ENCODE measurements at regions not wholly inside any gene's neighbourhood (a gene's known extent, or its start where the extent isn't known, plus 50 kb on each side); places are given as distances from the start of the nearest gene placed in this dataset.
"Not testable (repeated sequence)": the region's sequence is repeated elsewhere in the genome, so short reads cannot be mapped to it uniquely, and the experiment has no call there.

DNA sequence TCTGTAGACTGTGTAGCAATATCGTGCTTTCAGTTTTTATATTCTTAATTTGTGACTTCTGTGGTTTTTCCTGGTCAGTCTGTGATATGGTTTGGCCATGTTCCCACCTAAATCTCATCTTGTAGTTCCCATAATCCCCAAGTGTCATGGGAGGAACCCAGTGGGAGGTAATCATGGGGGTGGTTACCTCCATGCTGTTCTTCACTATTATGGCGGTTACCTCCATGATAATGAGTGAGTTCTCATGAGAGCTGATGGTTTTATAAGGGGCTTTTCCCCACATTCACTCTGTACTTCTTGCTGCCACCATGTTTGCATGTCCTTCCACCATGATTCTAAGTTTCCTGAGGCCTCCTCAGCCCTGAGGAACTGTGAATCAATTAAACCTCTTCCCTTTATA lies 169.8 kb downstream of the LEPR start:
- no peak for DNase-seq (ENCODE audit: low spot score)

DNA sequence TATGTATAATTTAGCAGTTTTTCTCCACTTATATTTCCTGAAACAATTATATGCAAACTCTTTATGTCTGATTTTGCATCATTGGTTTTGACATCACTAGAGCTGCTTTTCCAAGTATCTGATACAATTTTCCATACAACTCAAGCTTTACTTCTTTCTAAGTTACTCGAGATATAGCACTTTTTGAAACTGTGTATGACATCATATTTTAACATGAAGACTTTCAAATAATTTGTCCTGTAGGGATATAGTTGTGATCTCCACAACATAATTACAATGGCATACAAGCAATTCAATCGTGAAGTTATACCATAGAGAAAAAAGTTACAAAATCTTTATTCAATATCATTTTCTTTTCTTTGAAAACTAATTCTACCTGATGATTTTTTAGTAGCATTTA lies 173.0 kb downstream of the LEPR start:
- DNase-seq (ENCODE audit: low spot score): no peak

DNA sequence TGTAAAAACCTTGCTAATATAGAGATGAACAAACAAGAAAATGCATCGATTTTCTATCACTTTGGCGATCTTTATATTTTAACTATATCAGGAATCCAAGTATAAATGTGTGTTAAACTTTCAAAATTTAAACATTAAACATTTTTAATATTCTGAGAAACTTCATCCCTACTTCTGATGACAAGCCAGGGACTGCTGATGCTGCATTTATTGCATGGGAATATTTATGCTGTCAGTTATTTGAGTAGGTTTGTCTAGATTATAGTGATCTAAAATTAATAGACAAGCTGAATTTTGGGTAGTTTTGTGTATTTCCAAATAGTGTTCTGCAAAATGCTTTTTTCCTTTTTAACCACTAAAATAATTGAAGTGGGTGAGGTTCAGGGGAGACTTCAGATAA lies 175.3 kb downstream of the LEPR start:
- no peak for DNase-seq (ENCODE audit: low spot score)

DNA sequence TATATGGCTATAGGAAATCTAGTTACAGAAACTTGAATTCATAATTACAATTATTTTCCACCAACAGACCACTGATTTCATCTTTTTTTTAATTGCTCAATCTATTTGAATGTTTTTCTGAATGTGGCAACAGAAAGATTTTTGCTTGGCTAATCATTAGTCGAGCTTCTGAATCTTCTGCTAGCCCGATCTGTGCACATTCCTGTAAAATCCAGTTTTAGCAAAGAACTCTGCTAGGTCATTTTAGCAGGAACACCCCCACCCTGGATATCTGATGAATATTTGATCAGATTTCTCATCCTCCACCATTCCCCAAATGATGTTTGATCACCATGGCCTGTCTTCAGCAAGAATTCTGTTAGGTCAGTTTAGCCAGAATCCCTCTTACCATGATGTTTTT lies 176.3 kb downstream of the LEPR start:
- no peak for DNase-seq (ENCODE audit: low spot score)

DNA sequence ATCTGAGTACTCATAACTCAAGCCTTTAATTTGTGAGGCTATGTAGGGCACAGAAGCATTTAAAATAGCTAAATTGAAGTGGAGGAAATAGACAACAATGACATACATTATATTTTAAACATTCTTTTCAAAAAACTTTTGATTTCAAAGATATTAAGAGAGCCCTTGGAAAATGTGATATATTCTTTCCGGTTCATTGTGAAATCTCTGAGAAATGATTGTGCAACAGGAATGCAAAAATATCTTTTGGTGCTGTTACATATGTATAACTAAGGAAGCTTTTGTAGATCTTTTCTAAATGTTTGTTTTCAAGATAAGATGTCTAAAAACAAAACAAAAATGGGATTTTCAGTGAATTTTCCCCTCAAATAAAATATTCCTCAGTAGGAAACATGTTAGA lies 185.2 kb downstream of the LEPR start:
- no peak for DNase-seq (ENCODE audit: low spot score)

DNA sequence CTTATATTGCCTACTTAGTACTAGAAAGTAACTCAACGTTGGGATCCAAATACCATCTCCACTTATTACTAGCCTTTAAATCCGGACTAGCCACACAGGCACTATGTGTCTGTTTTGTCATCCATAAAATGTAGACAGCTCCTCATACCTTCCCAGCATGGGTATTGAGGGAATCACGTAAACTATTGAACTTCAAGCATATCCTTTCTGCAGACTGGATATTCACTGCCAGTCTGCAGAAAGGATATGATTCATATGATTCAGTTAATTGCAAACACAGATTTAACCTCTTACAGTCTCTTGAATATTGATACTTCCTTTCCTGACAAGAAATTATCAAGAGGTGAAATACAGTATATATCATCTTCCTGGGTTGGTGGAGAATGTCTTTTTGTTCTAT lies 186.0 kb downstream of the LEPR start:
- no peak for DNase-seq (ENCODE audit: low spot score)

DNA sequence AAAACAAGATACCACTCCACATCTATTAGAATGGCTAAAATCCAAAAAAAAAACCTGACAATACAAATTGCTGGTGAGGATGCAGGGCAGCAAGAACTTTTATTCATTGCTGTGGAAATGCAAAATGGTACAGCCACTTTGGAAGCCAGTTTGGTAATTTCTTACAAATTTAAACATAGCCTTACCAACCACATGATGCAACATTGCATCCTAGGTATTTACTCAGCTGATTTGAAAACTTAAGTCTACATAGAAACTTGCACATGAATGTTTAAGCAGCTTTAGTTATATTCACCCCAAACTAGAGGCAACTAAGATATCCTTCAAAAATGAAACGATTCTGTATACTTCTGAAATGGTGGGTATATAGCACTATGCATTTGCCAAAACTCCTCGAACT lies 178.8 kb upstream of the PDE4B start:
- no peak for DNase-seq (ENCODE audit: low spot score)

DNA sequence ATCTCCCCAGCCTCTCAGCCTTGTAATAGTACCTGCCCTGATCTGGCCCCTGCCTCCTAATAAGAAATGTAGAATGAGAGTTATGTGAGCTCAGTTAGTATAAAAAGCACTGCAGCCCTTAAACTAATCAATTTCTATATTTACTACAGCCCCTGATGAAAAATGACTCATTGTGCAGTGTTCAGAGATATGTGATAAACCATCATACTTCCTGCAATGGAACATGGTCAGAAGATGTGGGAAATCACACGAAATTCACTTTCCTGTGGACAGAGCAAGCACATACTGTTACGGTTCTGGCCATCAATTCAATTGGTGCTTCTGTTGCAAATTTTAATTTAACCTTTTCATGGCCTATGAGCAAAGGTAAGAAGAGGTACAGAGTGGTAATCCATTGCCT lies 176.8 kb upstream of the PDE4B start:
- DNase-seq (ENCODE audit: low spot score): no peak

DNA sequence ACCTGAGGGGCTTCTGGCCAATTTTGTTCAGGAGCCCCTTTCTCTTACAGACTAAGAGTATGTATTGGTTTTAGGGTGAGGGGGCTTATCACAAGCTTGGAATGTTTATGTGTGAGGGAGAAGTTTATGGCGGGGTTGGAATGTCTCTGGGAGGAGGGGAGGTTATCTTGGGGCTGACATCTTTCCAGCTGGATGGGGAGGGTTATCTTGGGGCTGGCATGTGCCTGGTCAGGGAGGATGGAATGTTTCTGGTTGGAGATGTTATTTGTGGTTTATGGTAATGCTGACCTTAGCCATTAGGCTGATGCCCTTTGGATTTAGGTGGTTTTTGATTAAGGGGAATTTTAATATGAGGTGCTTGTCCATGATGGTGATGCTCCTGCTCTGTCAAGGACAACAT lies 171.0 kb upstream of the PDE4B start:
- not testable (repeated sequence) for DNase-seq (ENCODE audit: low spot score)

DNA sequence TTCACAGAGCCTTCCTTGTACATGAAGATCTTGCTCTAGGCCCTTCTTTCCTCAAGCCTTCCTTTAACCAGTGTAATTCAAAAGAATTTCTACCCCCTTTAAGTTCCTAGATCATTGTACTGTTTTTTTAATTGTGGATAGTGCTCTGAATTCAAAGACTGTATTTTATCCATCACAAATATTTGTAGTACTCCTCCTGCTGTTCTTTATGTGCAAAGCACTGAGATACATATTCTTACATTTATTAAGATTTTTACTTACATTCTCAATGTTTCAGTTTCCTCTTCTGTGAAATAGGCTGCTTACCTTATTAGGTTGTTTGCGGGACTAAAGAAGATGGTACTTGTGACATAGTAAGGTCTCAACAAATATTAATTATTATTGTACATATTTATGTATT lies 168.8 kb upstream of the PDE4B start:
- DNase-seq (ENCODE audit: low spot score): no peak

DNA sequence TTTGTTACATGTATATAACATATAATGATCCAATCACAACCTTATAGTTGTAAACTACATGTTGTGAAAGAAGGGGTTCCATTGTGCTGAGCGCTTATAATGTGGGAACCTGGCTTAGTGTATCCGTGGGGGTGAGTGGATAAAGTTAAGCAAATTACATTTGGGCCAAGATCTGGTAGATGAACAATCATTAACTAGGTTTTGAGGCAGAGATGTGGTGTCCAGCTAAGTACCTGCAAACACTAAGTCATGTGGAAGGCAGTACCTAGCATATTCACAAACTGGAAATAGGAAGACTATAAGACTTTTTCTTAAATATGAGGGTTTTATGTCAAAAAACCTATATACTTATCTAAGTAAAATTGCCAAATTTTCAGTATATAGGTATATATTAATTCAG lies 167.2 kb upstream of the PDE4B start:
- no peak for DNase-seq (ENCODE audit: low spot score)

DNA sequence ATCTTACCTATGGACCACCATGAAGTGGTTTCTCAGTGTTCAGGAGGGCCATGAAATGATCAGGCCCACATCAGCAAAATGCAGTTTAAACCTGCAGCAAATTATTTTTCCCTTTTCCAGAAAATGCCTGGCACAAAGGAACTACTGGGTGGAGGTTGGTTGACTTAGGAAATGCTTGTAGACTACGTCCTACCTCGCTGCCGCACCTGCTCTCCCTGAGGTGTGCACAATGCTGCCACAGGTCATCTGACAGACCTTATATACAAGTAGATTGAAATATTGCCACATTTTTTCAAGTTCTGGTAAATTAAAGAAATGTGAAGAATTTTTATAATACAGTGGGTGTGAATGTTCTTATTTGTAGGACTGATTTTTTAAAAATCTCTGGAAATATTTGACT lies 166.7 kb upstream of the PDE4B start:
- no peak for DNase-seq (ENCODE audit: low spot score)

DNA sequence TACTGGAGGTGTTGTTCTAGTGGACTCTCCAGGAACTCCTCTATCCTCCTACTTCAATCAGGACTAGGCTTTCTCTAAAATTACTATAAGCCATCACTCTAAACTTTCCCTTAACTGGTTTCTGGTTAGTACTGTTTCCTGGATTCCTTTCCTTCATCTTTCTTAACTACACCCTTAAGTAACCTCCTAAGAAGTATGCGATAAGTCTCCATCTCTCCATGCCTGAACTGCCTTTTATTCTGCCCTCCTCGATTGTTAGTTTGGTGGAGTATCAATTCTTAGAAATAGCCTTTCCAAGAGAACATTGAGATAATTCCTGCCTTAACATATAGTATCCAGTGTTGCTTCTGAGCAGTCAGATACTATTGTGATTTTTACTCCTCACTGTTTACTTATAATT lies 162.9 kb upstream of the PDE4B start:
- no peak for DNase-seq (ENCODE audit: low spot score)

DNA sequence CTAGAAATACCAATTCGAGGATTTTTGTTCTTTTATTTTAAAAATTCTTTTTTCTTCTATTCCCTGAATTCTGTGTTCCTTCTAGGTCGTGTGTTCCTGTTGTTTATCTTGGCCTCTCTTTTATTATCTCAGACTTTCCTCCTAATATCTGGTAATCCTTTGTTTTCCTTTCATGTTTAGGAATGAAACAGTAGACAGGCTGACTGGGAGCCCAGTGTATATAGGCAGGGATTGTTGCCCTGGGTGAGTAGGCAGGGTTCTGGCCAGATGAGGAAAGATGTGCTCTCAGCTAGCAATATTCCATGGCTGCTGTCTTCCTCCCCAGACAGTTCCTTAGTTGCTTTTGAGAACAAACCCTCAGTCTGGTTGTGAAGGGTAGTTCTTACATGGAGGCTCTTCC lies 161.8 kb upstream of the PDE4B start:
- DNase-seq (ENCODE audit: low spot score): peak; percentile 8

DNA sequence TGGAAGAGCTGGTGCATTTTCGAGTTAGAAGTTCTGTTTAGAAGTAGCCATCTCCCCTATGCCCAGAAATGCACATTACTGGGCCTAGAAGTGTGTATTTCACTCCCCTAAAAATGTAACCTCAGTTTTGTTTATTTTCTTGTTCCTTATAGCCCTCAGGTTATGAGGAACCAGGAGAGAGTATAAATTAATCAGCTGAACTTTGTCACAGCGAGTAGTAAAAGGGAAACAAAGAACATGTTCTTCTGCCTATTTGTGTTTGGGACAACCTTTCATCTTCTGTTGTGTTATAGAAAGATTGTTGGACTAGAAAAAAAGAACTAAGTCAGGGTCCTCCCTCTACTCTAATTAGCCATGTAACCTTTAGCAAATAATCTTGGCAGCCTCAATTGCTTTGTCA lies 160.5 kb upstream of the PDE4B start:
- no peak for DNase-seq (ENCODE audit: low spot score)

DNA sequence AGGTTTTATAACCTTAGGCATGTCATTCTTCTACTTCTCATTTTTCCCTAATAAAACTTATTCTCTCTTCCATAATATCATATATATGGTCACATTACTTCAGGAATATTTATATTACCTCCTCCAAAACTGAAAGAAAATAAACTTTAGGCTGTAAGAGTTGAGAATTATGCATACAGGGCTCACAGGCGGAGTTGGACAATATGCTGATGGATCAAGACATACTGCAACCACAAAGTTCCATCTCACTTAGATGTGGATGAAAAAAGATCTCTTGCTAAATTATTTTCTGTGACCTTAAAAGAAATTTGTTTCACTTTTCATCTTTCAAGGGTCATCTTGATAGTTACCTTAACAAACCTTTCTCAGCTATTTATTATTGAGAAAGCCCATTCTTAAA lies 152.6 kb upstream of the PDE4B start:
- no peak for DNase-seq (ENCODE audit: low spot score)

DNA sequence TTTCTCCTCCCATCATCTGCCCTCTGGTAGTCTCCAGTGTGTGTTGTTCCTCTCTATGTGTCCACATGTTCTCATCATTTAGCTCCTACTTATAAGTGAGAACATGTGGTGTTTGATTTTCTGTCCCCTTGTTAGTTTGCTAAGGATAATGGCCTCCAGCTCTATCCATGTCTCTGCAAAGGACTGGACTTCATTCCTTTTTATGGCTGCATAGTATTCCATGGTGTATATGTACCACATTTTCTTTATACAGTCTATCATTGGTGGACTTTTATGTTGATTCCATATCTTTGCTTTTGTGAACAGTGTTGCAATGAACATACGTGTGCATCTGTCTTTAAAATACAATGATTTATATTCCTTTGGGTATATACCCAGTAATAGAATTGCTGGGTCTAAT lies 143.5 kb upstream of the PDE4B start:
- DNase-seq (ENCODE audit: low spot score): not testable (repeated sequence)

DNA sequence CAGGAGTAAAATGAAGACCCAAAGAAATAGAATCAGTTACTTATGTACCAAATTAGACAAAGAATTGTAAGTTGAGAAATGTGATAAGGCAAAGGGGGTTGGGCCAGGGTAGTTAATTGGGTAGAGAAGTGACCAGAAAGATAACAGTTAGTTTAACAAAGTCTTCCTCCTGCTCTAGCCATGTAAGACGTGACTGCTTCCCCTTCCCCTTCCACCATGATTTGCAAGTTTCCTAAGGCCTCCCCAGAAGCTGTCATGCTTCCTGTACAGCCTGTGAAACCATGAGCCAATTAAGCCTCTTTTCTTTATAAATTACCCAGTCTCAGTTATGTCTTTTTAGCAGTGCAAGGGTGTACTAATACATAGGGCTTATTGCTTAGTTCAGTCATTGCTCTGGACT lies 142.0 kb upstream of the PDE4B start:
- no peak for DNase-seq (ENCODE audit: low spot score)

DNA sequence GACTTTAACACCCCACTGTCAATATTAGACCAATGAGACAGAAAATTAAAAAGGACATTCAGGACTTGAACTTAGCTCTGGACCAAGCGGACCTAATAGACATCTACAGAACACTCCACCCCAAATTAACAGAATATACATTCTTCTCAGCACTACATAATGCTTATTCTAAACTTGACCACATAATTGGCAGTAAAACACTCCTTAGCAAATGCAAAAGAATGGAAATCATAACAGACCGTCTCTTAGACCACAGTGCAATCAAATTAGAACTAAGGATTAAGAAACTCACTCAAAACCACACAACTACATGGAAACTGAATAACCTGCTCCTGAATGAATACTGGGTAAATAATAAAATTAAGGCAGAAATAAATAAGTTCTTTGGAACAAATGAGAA lies 138.2 kb upstream of the PDE4B start:
- not testable (repeated sequence) for DNase-seq (ENCODE audit: low spot score)

DNA sequence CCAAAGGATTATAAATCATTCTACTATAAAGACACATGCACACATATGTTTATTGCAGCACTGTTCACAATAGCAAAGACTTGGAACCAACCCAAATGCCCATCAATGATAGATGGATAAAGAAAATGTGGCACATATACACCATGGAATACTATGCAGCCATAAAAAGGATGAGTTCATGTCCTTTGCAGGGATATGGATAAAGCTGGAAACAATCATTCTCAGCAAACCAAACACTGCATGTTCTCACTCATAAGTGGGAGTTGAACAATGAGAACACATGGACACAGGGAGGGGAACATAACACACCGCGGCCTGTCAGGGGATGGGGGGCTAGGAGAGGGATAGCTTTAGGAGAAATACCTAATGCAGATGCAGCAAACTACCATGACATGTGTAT lies 135.1 kb upstream of the PDE4B start:
- not testable (repeated sequence) for DNase-seq (ENCODE audit: low spot score)

DNA sequence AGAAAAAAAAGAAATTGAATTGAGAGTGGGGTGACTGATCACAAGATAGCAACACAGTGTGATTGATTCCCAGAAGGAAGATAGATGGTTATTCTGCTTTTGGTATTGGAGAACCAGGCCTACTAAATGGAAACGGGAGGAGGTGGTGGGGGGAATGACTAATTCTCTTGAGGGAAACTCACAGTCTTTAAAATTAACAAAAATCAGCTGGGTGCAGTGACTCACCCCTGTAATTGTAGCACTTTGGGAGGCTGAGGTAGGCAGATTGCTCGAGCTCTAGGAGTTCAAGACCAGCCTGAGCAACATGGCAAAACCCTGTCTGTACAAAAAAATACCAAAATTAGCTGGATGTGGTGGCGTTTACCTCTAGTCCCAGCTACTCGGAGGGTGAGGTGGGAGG lies 134.6 kb upstream of the PDE4B start:
- DNase-seq (ENCODE audit: low spot score): no peak

DNA sequence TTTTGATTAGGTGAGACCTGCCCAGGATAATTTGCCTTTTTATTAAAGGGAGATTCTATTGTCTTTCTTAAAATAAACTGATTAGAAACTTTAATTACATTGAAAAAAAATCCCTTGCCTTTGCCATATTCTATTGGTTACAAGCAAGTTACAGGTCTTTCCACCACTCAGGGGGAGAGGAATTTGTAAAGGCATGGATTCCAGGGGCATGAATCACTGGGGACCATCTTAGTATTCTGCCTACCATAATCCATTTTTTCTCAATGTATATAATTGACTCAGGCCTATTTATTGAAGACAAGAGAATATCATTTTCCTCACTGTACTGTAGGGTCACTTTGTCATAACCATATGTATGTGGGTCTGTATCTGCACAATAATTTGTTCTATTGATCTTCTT lies 124.3 kb upstream of the PDE4B start:
- DNase-seq (ENCODE audit: low spot score): no peak

DNA sequence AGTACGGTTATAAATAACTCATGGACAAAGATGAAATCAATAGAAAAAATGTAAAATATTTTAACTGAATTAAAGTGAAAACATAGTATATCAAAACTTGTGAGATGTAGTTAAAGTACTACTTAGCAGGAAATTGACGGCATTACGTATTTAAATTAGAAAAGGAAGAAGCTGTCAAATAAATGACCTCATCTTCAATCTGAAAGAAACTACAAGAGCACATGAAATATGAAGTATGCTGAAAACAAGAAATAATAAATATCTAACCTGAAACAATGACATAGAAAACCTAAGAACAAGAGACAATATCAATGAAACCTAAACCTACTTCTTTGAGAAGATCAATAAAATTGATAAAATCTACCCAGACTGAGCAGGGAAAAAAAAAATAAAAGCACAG lies 122.2 kb upstream of the PDE4B start:
- DNase-seq (ENCODE audit: low spot score): no peak

DNA sequence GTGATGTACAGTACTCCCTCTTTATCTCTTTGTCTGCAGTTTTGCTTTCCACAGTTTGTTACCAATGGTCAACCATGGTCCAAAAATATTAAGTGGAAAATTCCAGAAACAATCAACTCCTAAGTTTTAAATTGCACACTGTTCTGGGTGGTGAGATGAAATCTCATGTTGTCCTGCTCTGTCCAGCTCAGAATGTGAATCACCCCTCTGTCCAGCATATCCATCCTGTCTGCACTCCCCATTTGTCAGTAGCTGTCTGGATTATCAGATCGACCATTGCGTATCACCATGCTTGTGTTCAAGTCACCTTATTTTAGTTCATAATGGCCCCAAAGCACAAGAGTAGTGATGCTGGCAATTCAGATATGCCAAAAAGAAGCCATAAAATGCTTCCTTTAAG lies 118.2 kb upstream of the PDE4B start:
- DNase-seq (ENCODE audit: low spot score): no peak

DNA sequence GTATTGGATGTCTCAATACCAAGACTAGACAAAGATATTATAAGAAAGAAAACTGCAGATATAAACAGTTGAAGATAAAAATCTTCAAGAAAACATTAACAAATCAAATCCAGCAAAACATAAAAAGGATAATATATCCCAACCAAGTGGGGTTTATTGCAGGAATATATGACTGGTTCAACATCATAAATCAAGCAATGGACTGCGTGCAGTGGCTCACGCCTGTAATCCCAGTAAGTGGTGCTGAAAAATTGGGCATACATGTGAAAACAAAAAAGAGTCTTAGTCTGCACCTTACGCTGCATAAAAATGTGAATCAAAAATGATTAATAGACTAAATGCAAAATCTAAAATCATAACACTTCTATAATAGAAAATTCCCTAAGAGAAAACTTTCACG lies 112.9 kb upstream of the PDE4B start:
- DNase-seq (ENCODE audit: low spot score): no peak

DNA sequence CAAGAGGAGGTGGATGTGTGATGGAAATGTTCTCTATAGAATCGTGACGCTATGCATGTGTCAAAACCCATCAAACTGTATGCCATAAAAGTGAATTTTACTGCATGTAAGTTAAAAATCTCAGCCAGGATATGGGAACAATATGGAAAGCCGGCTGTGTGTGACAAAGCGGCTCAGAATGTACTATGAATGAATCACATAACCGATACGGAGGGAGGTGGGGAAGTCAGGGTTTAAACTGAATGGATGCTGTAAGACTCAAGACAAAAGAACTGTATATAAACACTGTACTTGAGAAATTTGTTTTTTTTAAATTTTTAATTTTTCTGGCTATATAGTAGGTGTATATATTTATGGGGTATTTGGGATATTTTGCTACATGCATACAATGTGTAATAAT lies 111.6 kb upstream of the PDE4B start:
- no peak for DNase-seq (ENCODE audit: low spot score)
